Fibroblast of lung (primary cell): ENCODE measurements at regions not wholly inside any gene's neighbourhood (a gene's known extent, or its start where the extent isn't known, plus 50 kb on each side); places are given as distances from the start of the nearest gene placed in this dataset.

Source experiments
- DNase-seq, 2 donors: peaks; one replicate each; pipeline versions ENCODE4 v3.0.0 to v3.0.0-alpha.2; 2010; ENCODE audit warnings: low read depth in 2 of 2
- H2AFZ ChIP-seq: 2 replicates; pipeline ENCODE4 v1.5.1; 2012; ENCODE audit warnings: low read length, control low read depth, inconsistent platforms
- H3K27ac ChIP-seq: 2 replicates; pipeline ENCODE4 v1.5.1; 2011; ENCODE audit warnings: low read length, control low read depth; ENCODE audit not compliant: insufficient read depth
- H3K27me3 ChIP-seq: 2 replicates; pipeline ENCODE4 v1.5.1; 2011; ENCODE audit warnings: mild to moderate bottlenecking, low read length; ENCODE audit not compliant: control insufficient read depth, insufficient read depth
- H3K36me3 ChIP-seq: 2 replicates; pipeline ENCODE4 v1.5.1; 2011; ENCODE audit warnings: low read length; ENCODE audit not compliant: control insufficient read depth, insufficient read depth
- H3K4me1 ChIP-seq: 2 replicates; pipeline ENCODE4 v1.5.1; 2011; ENCODE audit warnings: low read length; ENCODE audit not compliant: control insufficient read depth, insufficient read depth; ENCODE audit errors: extremely low read depth
- H3K4me2 ChIP-seq: 2 replicates; pipeline ENCODE4 v1.5.1; 2011; ENCODE audit warnings: low read length, control low read depth; ENCODE audit not compliant: insufficient read depth; ENCODE audit errors: extremely low read depth
- H3K4me3 ChIP-seq, 4 experiments: fragments of 200-600 bp in 1 of 4; sonication (generic) in 1 of 4; replicated peaks in 1 of 4; 2 replicates each; pipeline ENCODE4 v1.5.1; 2011 to 2016; ENCODE audit warnings: low read length in 4 of 4, low read depth in 3 of 4, mild to moderate bottlenecking in 3 of 4, control low read depth in 2 of 4, inconsistent platforms in 1 of 4, mixed read lengths in 1 of 4; ENCODE audit not compliant: insufficient read depth in 1 of 4; ENCODE audit errors: control extremely low read depth in 1 of 4
- H3K79me2 ChIP-seq: 2 replicates; pipeline ENCODE4 v1.5.1; 2012; ENCODE audit warnings: mild to moderate bottlenecking, low read length, inconsistent platforms; ENCODE audit not compliant: control insufficient read depth, insufficient read depth
- H3K9ac ChIP-seq: 2 replicates; pipeline ENCODE4 v1.5.1; 2011; ENCODE audit warnings: mild to moderate bottlenecking, low read length, control low read depth; ENCODE audit not compliant: insufficient read depth
- H3K9me3 ChIP-seq: 2 replicates; pipeline ENCODE4 v1.5.1; 2012; ENCODE audit warnings: low read depth, low read length; ENCODE audit not compliant: control insufficient read depth, insufficient read depth
- H4K20me1 ChIP-seq: 2 replicates; pipeline ENCODE4 v1.5.1; 2011; ENCODE audit warnings: low read length; ENCODE audit not compliant: control insufficient read depth, insufficient read depth; ENCODE audit errors: extremely low read depth
- CTCF ChIP-seq, 2 donors: IDR thresholded peaks in 1 of 2; conservative IDR thresholded peaks in 1 of 2; 1 replicate in 1 of 2; 2 replicates in 1 of 2; pipeline ENCODE4 v1.5.1; 2011 to 2012; ENCODE audit warnings: low read length in 2 of 2, control low read depth in 1 of 2, inconsistent platforms in 1 of 2, low read depth in 1 of 2, mild to moderate bottlenecking in 1 of 2
- EZH2 ChIP-seq: IDR thresholded peaks from 2 replicates; pipeline ENCODE4 v1.5.1; 2012; ENCODE audit warnings: low read length, control low read depth, mild to moderate bottlenecking; ENCODE audit errors: missing control alignments

GRCh38 chr7:118777308-118777707, 552.8 kb downstream of the ANKRD7 start:
- TF ChIP-seq CTCF (conservative IDR thresholded peaks at IDR 0.05 in 1 of 2, IDR thresholded peaks at IDR 0.05 in 1 of 2; ENCODE audit: low read depth in 1 of 2, low read length in 2 of 2) (no peak), EZH2 (no peak)
- Histone ChIP-seq H3K9ac (no peak overlapping the region), H2AFZ (no peak overlapping the region), H3K4me3 (no peak overlapping the region), H3K36me3 (no peaks in the 10 kb centered on the region), H3K9me3 (no peaks in the 10 kb centered on the region), H3K27ac (no peak overlapping the region), H3K27me3 (no peaks in the 10 kb centered on the region), H4K20me1 (no peaks in the 10 kb centered on the region), H3K4me2 (no peak overlapping the region), H3K79me2 (no peaks in the 10 kb centered on the region), H3K4me1 (no peaks in the 10 kb centered on the region)
- DNase-seq = no peak

DNA sequence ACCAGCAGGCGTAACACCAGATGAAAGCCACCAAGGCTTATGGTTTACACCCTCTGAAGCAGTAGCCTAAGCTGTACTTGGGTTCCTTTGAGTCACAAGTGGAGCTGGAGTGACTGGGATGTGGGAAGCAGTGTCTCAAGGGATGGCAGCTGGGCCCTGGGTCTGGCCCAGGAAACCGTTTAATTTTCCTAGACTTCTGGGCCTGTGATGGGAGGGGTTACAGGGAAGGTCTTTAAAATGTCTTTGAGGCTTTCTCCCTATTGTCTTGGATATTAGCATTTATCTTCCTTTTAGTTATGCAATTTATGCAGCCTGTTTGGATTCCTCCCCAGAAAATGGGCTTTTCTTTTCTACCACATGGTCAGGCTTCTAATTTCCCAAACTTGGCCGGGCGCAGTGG, 568.2 kb downstream of the ANKRD7 start:
- no peak for TF ChIP-seq EZH2
- no peak for TF ChIP-seq CTCF (conservative IDR thresholded peaks at IDR 0.05 in 1 of 2, IDR thresholded peaks at IDR 0.05 in 1 of 2; ENCODE audit: low read depth in 1 of 2, low read length in 2 of 2)
- no peaks in the 10 kb centered on the region for H3K4me1 ChIP-seq
- no peak overlapping the region for H3K4me2 ChIP-seq
- H3K4me3 ChIP-seq = no peak overlapping the region
- no peaks in the 10 kb centered on the region for H3K9me3 ChIP-seq
- H3K27ac ChIP-seq = no peak overlapping the region
- no peak overlapping the region for H3K9ac ChIP-seq
- no peaks in the 10 kb centered on the region for H3K36me3 ChIP-seq
- H4K20me1 ChIP-seq = no peaks in the 10 kb centered on the region
- DNase-seq = no peak
- H2AFZ ChIP-seq = no peak overlapping the region
- H3K27me3 ChIP-seq = no peaks in the 10 kb centered on the region
- H3K79me2 ChIP-seq = no peaks in the 10 kb centered on the region

DNA sequence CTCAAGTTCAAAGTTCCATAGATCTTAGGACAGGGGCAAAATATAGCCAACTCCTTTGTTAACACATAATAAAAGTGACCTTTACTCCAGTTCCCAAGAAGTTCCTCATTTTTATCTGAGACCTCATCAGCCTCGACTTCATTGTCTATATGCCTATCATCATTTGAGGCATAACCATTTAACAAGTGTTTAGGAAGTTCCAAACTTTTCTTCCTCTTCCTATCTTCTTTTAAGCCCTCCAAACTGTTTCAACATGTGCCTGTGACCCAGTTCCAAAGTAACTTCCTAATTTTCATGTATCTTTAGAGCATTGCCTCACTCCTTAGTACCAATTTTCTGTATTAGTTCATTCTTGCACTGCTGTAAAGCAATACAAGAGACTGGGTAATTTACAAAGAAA, 569.1 kb downstream of the ANKRD7 start:
- H2AFZ ChIP-seq = no peak overlapping the region
- no peaks in the 10 kb centered on the region for H3K4me1 ChIP-seq
- H3K27me3 ChIP-seq = no peaks in the 10 kb centered on the region
- no peaks in the 10 kb centered on the region for H4K20me1 ChIP-seq
- no peak overlapping the region for H3K4me2 ChIP-seq
- H3K79me2 ChIP-seq = no peaks in the 10 kb centered on the region
- no peak overlapping the region for H3K27ac ChIP-seq
- H3K9me3 ChIP-seq = no peaks in the 10 kb centered on the region
- H3K4me3 ChIP-seq = no peak overlapping the region
- DNase-seq = no peak
- no peak overlapping the region for H3K9ac ChIP-seq
- TF ChIP-seq EZH2 (no peak), CTCF (conservative IDR thresholded peaks at IDR 0.05 in 1 of 2, IDR thresholded peaks at IDR 0.05 in 1 of 2; ENCODE audit: low read depth in 1 of 2, low read length in 2 of 2) (no peak)
- H3K36me3 ChIP-seq = no peaks in the 10 kb centered on the region
